ENCODE measurements at regions not wholly inside any gene's neighbourhood (a gene's known extent, or its start where the extent isn't known, plus 50 kb on each side); places are given as distances from the start of the nearest gene placed in this dataset.

GRCh38 chr10:6958711-6959110 lies 378.6 kb upstream of the PRKCQ start (continued):
- TF ChIP-seq ZNF331 (CRISPR knock-in tag; IDR thresholded peaks at IDR 0.05; ENCODE audit: low read depth) (no peak), NANOG (IDR thresholded peaks at IDR 0.05; ENCODE audit: borderline replicate concordance) (no peak), CREB1 (CRISPR knock-in tag; IDR thresholded peaks at IDR 0.05; ENCODE audit: low read depth) (no peak), ETS1 (IDR thresholded peaks at IDR 0.05) (no peak), REST (IDR thresholded peaks at IDR 0.05; ENCODE audit: unreplicated experiment) (no peak)

- Histone ChIP-seq H3K9me2 (ENCODE audit: insufficient read depth) (peaks cover 4% of the 10 kb centered on the region; the same call in 1 of the 2 replicates), H2AFZ (0 out of 2 replicates have a peak overlapping the region, but pooled peaks have one; percentile 14), H3K4me2 (no peak overlapping the region), H3K27me3 (ENCODE audit: insufficient read depth) (no peaks in the 10 kb centered on the region), H3K36me3 (ENCODE audit: insufficient read depth) (no peaks in the 10 kb centered on the region), H3F3A (replicated peaks; ENCODE audit: low read depth) (no peaks in the 10 kb centered on the region), H3K79me2 (replicated peaks; ENCODE audit: insufficient read depth) (no peaks in the 10 kb centered on the region), H4K20me1 (replicated peaks; ENCODE audit: insufficient read depth) (no peaks in the 10 kb centered on the region), H3K27ac (ENCODE audit: low read depth) (no peak overlapping the region), H3K4me1 (ENCODE audit: insufficient read depth) (peaks cover under 1% of the 10 kb centered on the region; the same call in 1 of the 2 replicates), H3K4me3 (no peak overlapping the region)
- TF ChIP-seq STAT1 (IDR thresholded peaks at IDR 0.05; ENCODE audit: unreplicated experiment) (no peak), JUNB (IDR thresholded peaks at IDR 0.05; ENCODE audit: unreplicated experiment) (no peak), CTCF (conservative IDR thresholded peaks at IDR 0.05; ENCODE audit: low read depth in 2 of 2) (no peak), ZNF462 (CRISPR knock-in tag; IDR thresholded peaks at IDR 0.05) (no peak), ETS1 (IDR thresholded peaks at IDR 0.05) (no peak), ZNF331 (CRISPR knock-in tag; IDR thresholded peaks at IDR 0.05; ENCODE audit: low read depth) (no peak), CREB1 (CRISPR knock-in tag; IDR thresholded peaks at IDR 0.05; ENCODE audit: low read depth) (no peak), ZNF114 (CRISPR knock-in tag; IDR thresholded peaks at IDR 0.05) (no peak), NANOG (IDR thresholded peaks at IDR 0.05; ENCODE audit: borderline replicate concordance) (no peak)
- Mint-ChIP-seq H3K27me3 (ENCODE audit: insufficient read depth, low read depth, poor library complexity) (peaks cover 4% of the 10 kb centered on the region), H3K4me3 (no peak overlapping the region), H3K27ac (no peak overlapping the region), H3K36me3 (ENCODE audit: low read depth) (no peaks in the 10 kb centered on the region), H3K4me1 (peaks cover 3% of the 10 kb centered on the region; the same call in 1 of the 3 replicates), H3K9me3 (no peaks in the 10 kb centered on the region)
- no peak for DNase-seq (ENCODE audit: low spot score)
- ATAC-seq: no peak
These were observed 378.2 kb upstream of the PRKCQ start for GRCh38 chr10:6958254-6958653.
